ENCODE measurements at regions not wholly inside any gene's neighbourhood (a gene's known extent, or its start where the extent isn't known, plus 50 kb on each side); places are given as distances from the start of the nearest gene placed in this dataset.
"Not testable (repeated sequence)": the region's sequence is repeated elsewhere in the genome, so short reads cannot be mapped to it uniquely, and the experiment has no call there.

DNA sequence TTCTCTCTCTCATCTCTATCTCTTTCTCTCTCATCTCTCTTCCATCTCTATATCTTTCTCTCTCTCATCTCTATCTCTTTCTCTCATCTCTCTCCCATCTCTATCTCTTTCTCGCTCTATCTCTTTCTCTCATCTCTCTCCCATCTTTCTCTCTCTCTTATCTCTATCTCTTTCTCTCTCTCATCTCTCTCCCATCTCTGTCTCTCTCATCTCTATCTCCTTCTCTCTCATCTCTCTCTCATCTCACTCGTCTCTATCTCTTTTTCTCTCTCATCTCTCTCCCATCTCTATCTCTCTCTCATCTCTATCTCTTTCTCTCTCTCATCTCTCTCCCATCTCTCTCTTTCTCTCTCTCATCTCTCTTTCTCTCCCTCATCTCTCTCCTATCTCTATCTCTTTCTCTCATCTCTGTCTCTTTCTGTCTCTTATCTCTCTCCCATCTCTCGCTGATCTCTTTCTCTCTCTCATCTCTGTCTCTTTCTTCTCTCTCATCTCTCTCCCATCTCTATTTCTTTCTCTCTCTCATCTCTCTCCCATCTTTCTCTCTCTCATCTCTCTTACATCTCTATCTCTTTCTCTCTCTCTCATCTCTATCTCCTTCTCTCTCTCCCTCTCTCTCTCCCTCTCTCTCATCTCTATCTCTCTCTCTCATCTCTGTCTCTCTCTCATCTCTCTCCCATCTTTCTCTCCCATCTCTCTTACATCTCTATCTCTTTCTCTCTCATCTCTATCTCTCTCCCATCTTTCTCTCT lies 388.7 kb downstream of the NPHP4 start:
- intact Hi-C loops (cut with DNase I): no loop called here
- H3K27me3 ChIP-seq: no peaks in the 10 kb centered on the region
- DNase-seq (ENCODE audit: low spot score in 2 of 2): no peak

DNA sequence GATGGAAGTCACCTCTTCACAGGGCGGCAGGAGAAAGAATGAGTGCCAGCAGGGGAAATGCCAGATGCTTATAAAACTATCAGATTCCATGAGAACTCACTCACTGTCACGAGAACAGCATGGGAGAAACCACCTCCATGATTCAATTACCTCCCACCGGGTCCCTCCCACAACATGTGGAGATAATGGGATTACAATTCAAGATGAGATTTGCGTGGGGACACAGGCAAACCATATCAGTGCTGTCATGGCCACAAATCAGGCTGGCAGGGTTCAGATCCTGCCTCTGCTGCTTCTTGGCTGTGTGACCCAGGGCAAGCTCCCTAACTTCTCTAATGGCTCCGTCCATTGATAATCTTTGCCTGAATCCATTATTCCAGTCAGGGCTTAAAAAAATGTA lies 389.5 kb downstream of the NPHP4 start:
- H3K4me3 ChIP-seq; H3K27me3 ChIP-seq; H3K36me3 ChIP-seq; H3K4me1 ChIP-seq; H3K9me3 ChIP-seq; intact Hi-C loops (cut with DNase I); H3K27ac ChIP-seq; DNase-seq (ENCODE audit: low spot score in 2 of 2): not testable (repeated sequence)

More for the DNA sequence above, 388.7 kb downstream of the NPHP4 start:
- TF ChIP-seq, protein P1, sequence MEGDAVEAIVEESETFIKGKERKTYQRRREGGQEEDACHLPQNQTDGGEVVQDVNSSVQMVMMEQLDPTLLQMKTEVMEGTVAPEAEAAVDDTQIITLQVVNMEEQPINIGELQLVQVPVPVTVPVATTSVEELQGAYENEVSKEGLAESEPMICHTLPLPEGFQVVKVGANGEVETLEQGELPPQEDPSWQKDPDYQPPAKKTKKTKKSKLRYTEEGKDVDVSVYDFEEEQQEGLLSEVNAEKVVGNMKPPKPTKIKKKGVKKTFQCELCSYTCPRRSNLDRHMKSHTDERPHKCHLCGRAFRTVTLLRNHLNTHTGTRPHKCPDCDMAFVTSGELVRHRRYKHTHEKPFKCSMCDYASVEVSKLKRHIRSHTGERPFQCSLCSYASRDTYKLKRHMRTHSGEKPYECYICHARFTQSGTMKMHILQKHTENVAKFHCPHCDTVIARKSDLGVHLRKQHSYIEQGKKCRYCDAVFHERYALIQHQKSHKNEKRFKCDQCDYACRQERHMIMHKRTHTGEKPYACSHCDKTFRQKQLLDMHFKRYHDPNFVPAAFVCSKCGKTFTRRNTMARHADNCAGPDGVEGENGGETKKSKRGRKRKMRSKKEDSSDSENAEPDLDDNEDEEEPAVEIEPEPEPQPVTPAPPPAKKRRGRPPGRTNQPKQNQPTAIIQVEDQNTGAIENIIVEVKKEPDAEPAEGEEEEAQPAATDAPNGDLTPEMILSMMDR (IDR thresholded peaks at IDR 0.05): no peak
- Histone ChIP-seq H3K27ac (no peak overlapping the region), H3K36me3 (no peaks in the 10 kb centered on the region), H3K9me3 (no peaks in the 10 kb centered on the region), H3K4me3 (no peak overlapping the region), H3K4me1 (no peaks in the 10 kb centered on the region)

DNA sequence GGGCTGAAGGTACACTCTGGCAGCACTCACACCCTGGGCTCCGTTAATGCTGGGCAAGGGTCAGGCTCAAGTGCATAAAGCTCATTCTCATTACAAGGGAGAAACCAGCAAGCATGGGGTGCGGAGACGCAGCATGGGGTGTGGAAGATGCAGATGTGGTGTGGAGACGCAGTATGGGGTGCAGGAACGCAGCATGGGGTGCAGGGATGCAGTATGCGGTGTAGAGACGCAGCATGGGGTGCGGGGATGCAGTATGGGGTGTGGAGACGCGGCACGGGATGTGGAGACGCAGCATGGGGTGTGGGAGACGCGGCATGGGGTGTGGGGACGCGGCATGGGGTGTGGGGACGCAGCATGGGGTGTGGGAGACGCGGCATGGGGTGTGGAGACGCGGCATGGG lies 390.7 kb downstream of the NPHP4 start:
- intact Hi-C loops (cut with DNase I): no loop called here
- DNase-seq (ENCODE audit: low spot score in 2 of 2): peak in 1 of 2 donors; percentile 31
- H3K27me3 ChIP-seq: no peaks in the 10 kb centered on the region
- H3K9me3 ChIP-seq: no peaks in the 10 kb centered on the region
- H3K36me3 ChIP-seq: no peaks in the 10 kb centered on the region
- H3K4me3 ChIP-seq: no peak overlapping the region
- H3K4me1 ChIP-seq: no peaks in the 10 kb centered on the region
- TF ChIP-seq, protein P1 (IDR thresholded peaks at IDR 0.05): no peak
- H3K27ac ChIP-seq: no peak overlapping the region

DNA sequence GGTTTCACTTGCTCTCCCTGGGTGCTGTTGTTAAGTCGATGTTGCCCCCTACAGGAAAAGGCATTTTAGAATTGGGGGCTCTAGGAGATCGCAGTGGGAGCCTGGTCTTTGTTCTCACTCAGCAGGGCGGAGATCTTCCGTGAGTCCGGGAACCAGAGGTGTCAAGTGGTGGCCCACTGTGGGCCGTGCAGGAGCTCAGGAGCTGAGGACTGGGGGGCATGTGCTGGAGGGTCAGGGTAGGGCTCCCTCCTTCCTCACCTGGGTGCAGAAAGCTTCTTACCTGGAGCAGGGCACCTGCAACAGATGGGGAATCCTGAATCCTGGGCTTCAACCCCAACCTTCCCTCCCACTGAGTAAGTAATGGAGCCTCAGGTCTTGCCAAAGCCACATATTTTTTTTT lies 392.7 kb downstream of the NPHP4 start:
- no peak overlapping the region for H3K4me3 ChIP-seq
- intact Hi-C loops (cut with DNase I): no loop called here
- no peaks in the 10 kb centered on the region for H3K4me1 ChIP-seq
- no peaks in the 10 kb centered on the region for H3K9me3 ChIP-seq
- no peak overlapping the region for H3K27ac ChIP-seq
- H3K36me3 ChIP-seq: no peaks in the 10 kb centered on the region
- DNase-seq (ENCODE audit: low spot score in 2 of 2): peak in 1 of 2 donors; percentile 42
- H3K27me3 ChIP-seq: no peaks in the 10 kb centered on the region
- TF ChIP-seq, protein P1 (IDR thresholded peaks at IDR 0.05): no peak

DNA sequence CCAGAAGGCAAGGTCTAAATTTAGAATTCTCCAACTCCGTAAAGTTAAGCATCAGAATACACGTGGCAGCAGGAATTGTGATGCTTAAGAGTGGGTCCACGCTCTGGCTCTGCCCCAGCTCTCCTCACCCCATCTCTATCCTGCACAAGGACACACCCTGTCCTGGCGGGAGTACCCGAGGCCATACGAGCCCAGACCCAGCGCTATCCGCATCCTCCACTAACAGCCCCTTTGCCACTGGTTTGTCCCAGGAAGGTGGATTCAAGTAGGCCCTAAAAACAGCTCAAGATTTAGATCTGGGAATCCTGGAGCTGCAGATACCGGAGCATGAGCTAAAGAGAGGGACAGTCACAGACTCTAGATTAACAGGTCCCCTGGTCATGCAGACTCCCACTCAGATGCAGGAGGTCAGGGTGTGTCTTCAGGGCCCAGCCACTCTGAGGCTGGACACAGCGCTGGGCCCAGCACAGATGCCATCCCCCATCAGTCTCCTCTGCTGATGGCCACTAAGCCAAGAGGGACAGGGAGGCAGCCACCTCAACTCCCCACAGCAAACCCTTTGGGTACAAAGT lies 393.3 kb downstream of the NPHP4 start:
- H3K36me3 ChIP-seq: no peaks in the 10 kb centered on the region
- TF ChIP-seq, protein P1 (IDR thresholded peaks at IDR 0.05): no peak
- H3K4me1 ChIP-seq: no peaks in the 10 kb centered on the region
- H3K9me3 ChIP-seq: no peaks in the 10 kb centered on the region
- DNase-seq (ENCODE audit: low spot score in 2 of 2): peak in 1 of 2 donors; percentile 54
- H3K27ac ChIP-seq: no peak overlapping the region
- intact Hi-C loops (cut with DNase I): no loop called here
- H3K4me3 ChIP-seq: no peak overlapping the region
- H3K27me3 ChIP-seq: no peaks in the 10 kb centered on the region

DNA sequence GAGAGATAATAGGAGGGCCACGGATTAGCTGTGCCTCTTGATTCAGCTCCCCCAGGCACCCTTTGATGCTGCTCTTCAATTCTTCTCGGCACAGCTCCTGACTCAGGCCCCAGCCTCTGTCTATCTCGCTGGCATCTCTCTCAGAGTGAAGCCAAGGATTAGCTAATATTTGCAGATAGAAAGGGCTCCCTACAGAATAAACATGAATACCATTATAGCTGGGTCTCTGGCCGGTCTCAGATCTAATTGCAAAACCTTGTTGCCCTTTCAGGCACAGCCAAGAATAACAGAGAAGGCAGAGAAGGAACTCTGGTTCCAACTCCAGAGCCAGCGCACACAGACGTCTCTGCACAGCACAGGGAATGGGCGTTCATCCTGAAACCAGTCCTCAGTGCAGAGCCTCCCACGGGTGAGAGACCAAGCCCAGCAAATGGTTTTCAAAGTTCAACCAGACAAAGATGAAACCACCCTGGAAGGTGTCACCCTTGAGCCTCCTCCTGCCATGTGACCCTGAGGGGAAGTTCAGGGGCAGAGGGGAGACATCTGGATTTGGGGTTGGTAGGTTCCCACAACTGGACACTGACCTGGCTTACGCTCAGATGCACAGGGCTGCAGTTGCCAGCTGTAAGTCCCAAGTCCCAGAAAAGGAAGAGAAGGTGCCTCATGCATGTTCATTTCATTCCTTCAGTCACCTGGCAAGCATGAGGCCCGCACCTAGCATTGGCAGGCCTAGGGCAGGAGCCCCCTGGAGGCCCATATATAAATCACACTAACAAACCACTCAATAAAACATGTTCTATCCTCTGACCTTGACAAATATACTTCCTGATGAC lies 394.0 kb downstream of the NPHP4 start:
- Histone ChIP-seq H3K4me3 (no peak overlapping the region), H3K4me1 (no peaks in the 10 kb centered on the region), H3K36me3 (no peaks in the 10 kb centered on the region), H3K27ac (no peak overlapping the region), H3K27me3 (no peaks in the 10 kb centered on the region), H3K9me3 (no peaks in the 10 kb centered on the region)
- TF ChIP-seq, protein P1 (IDR thresholded peaks at IDR 0.05): no peak
- peak in 1 of 2 donors; percentile 58 for DNase-seq (ENCODE audit: low spot score in 2 of 2)
- intact Hi-C loops (cut with DNase I): no loop called here
